Neural progenitor cell (in vitro differentiated cells): ENCODE measurements at regions not wholly inside any gene's neighbourhood (a gene's known extent, or its start where the extent isn't known, plus 50 kb on each side); places are given as distances from the start of the nearest gene placed in this dataset.

Experiments used
- DNase-seq: peaks from one replicate; pipeline ENCODE4 v3.0.0-alpha.2; 2016; ENCODE audit warnings: low spot score
- H2AFZ ChIP-seq: fragments of 200-600 bp; sonication (generic); replicated peaks from 2 replicates; pipeline ENCODE4 v1.6.1; 2016; ENCODE audit warnings: antibody characterized with exemption
- H3F3A ChIP-seq: fragments of 200-600 bp; sonication (generic); 2 replicates; pipeline ENCODE4 v1.6.1; 2016; ENCODE audit warnings: antibody characterized with exemption, low read depth
- H3K27ac ChIP-seq: fragments of 200-600 bp; sonication (generic); 2 replicates; pipeline ENCODE4 v1.5.1; 2016; ENCODE audit warnings: mild to moderate bottlenecking
- H3K27me3 ChIP-seq: fragments of 200-600 bp; sonication (generic); 2 replicates; pipeline ENCODE4 v1.6.1; 2016; ENCODE audit warnings: mild to moderate bottlenecking, moderate library complexity
- H3K36me3 ChIP-seq: fragments of 200-600 bp; sonication (generic); 2 replicates; pipeline ENCODE4 v1.5.1; 2016
- H3K4me1 ChIP-seq: fragments of 200-600 bp; sonication (generic); 2 replicates; pipeline ENCODE4 v1.6.1; 2016; ENCODE audit warnings: mixed run types
- H3K4me2 ChIP-seq: fragments of 200-600 bp; sonication (generic); 2 replicates; pipeline ENCODE4 v1.6.1; 2016
- H3K4me3 ChIP-seq: fragments of 200-600 bp; sonication (generic); 2 replicates; pipeline ENCODE4 v1.5.1; 2016
- H3K79me2 ChIP-seq: fragments of 200-600 bp; sonication (generic); 2 replicates; pipeline ENCODE4 v1.6.1; 2016; ENCODE audit warnings: low read depth
- H3K9ac ChIP-seq: fragments of 200-600 bp; sonication (generic); 2 replicates; pipeline ENCODE4 v1.6.1; 2016
- H3K9me3 ChIP-seq: fragments of 200-600 bp; sonication (generic); 2 replicates; pipeline ENCODE4 v1.5.1; 2016; ENCODE audit warnings: low read depth
- H4K20me1 ChIP-seq: fragments of 200-600 bp; sonication (generic); 2 replicates; pipeline ENCODE4 v1.6.1; 2016; ENCODE audit warnings: low read depth
- H3K27ac Mint-ChIP-seq: 3 replicates; pipeline ENCODE4 v1.8.0; 2021; ENCODE audit warnings: mixed read lengths
- H3K27me3 Mint-ChIP-seq: 2 replicates; pipeline ENCODE4 v1.8.0; 2022; ENCODE audit warnings: low read depth, mild to moderate bottlenecking, inconsistent platforms, moderate library complexity, mixed read lengths; ENCODE audit not compliant: insufficient read depth
- H3K36me3 Mint-ChIP-seq: 3 replicates; pipeline ENCODE4 v1.8.0; 2021; ENCODE audit warnings: mixed read lengths
- H3K4me1 Mint-ChIP-seq: 3 replicates; pipeline ENCODE4 v1.8.0; 2021; ENCODE audit warnings: mixed read lengths
- H3K4me3 Mint-ChIP-seq: 3 replicates; pipeline ENCODE4 v1.8.0; 2021; ENCODE audit warnings: mild to moderate bottlenecking, moderate library complexity, mixed read lengths
- H3K9me3 Mint-ChIP-seq: 3 replicates; pipeline ENCODE4 v1.8.0; 2020; ENCODE audit warnings: mixed read lengths
- EZH2 ChIP-seq: fragments of 200-600 bp; sonication (generic); IDR thresholded peaks from 2 replicates; pipeline ENCODE4 v1.6.1; 2017; ENCODE audit warnings: antibody characterized with exemption, mild to moderate bottlenecking, moderate library complexity
- EZH2phosphoT487 ChIP-seq: fragments of 200-600 bp; sonication (generic); IDR thresholded peaks from 2 replicates; pipeline ENCODE4 v1.6.1; 2017; ENCODE audit warnings: antibody characterized with exemption
- TF ChIP-seq, protein P1 (sequence below): fragments of 200-600 bp; sonication (generic); IDR thresholded peaks from 2 replicates; pipeline ENCODE4 v1.5.1; 2017; ENCODE audit warnings: antibody characterized with exemption, mild to moderate bottlenecking

DNA sequence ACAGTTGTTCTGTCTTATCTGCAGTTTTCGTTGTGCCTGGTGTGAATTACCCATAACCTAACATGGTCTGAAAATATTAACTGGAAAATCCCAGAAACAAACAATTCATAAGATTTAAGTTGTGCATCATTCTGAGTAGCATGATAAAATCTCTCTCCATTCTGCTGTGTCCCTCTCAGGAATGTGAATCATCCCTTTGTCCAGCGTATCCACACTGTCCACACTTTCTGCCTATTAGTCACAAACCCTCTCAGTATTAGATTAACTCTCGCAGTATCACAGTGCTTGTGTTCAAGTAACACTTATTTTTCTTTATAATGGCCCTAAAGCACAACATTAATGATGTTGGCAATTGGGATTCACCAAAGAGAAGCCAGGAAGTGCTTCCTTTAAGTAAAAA is 203.2 kb downstream of the CGGBP1 start:
- Histone ChIP-seq H4K20me1 (no peaks in the 10 kb centered on the region), H3K79me2 (no peaks in the 10 kb centered on the region), H2AFZ (no peak overlapping the region), H3K4me1 (no peaks in the 10 kb centered on the region), H3K9me3 (no peaks in the 10 kb centered on the region), H3K9ac (no peak overlapping the region), H3K4me2 (no peak overlapping the region), H3F3A (no peaks in the 10 kb centered on the region), H3K4me3 (no peak overlapping the region), H3K36me3 (no peaks in the 10 kb centered on the region), H3K27me3 (no peaks in the 10 kb centered on the region), H3K27ac (no peak overlapping the region)
- H3K9me3 Mint-ChIP-seq, result no peaks in the 10 kb centered on the region
- no peaks in the 10 kb centered on the region for H3K27me3 Mint-ChIP-seq
- no peak for DNase-seq
- H3K27ac Mint-ChIP-seq, result no peak overlapping the region
- no peak for TF ChIP-seq EZH2phosphoT487
- TF ChIP-seq EZH2, result no peak
- TF ChIP-seq, protein P1, sequence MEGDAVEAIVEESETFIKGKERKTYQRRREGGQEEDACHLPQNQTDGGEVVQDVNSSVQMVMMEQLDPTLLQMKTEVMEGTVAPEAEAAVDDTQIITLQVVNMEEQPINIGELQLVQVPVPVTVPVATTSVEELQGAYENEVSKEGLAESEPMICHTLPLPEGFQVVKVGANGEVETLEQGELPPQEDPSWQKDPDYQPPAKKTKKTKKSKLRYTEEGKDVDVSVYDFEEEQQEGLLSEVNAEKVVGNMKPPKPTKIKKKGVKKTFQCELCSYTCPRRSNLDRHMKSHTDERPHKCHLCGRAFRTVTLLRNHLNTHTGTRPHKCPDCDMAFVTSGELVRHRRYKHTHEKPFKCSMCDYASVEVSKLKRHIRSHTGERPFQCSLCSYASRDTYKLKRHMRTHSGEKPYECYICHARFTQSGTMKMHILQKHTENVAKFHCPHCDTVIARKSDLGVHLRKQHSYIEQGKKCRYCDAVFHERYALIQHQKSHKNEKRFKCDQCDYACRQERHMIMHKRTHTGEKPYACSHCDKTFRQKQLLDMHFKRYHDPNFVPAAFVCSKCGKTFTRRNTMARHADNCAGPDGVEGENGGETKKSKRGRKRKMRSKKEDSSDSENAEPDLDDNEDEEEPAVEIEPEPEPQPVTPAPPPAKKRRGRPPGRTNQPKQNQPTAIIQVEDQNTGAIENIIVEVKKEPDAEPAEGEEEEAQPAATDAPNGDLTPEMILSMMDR, result no peak
- H3K36me3 Mint-ChIP-seq, result no peaks in the 10 kb centered on the region
- H3K4me1 Mint-ChIP-seq, result peaks cover 4% of the 10 kb centered on the region
- H3K4me3 Mint-ChIP-seq, result no peak overlapping the region

DNA sequence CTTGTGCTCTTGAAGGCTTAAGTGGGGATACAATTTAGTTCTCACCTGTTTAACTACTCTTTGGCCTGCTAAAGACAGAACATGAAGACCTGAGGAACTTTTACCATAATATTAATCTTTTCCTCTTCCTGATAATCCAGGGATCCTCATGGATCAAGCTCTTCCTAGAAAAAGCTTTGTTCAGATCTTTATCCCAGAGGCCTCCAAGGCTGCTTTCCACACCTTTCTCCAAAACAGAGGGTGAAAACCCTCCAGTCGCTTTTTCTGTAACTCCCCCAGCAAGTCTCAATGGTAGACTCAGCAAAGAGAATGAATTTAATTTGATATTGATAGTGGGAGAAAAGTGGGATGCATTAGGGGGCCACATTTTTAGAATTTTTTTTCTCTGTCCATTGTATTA is 203.6 kb downstream of the CGGBP1 start:
- peaks cover 4% of the 10 kb centered on the region for H3K4me1 Mint-ChIP-seq
- Histone ChIP-seq H3K9ac (no peak overlapping the region), H3K4me1 (no peaks in the 10 kb centered on the region), H3K4me2 (no peak overlapping the region), H3K9me3 (no peaks in the 10 kb centered on the region), H3K4me3 (no peak overlapping the region), H3K36me3 (no peaks in the 10 kb centered on the region), H3K79me2 (no peaks in the 10 kb centered on the region), H3F3A (no peaks in the 10 kb centered on the region), H3K27ac (no peak overlapping the region), H2AFZ (peak overlapping the region; percentile 22), H4K20me1 (no peaks in the 10 kb centered on the region), H3K27me3 (no peaks in the 10 kb centered on the region)
- DNase-seq, result no peak
- H3K4me3 Mint-ChIP-seq, result no peak overlapping the region
- TF ChIP-seq EZH2 (no peak), EZH2phosphoT487 (no peak)
- TF ChIP-seq, protein P1, result no peak
- no peaks in the 10 kb centered on the region for H3K9me3 Mint-ChIP-seq
- no peaks in the 10 kb centered on the region for H3K27me3 Mint-ChIP-seq
- no peak overlapping the region for H3K27ac Mint-ChIP-seq
- H3K36me3 Mint-ChIP-seq, result no peaks in the 10 kb centered on the region

DNA sequence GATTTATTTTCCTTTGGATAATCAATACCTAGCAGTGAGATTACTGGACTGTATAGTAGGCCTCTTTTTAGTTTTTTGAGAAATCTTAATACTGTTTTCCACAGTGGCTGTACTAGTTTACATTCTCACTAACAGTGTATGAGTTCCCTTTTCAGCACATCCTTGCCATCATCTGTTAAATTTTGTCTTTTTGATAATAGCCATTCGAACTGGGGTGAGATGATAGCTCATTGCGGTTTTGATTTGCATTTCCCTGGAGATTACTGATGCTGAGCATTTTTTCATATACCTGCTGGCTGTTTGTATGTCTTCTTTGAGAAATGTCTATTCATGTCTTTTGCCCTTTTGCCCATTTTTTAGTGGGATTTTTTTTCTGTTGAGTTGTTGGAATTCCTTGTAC is 210.8 kb downstream of the CGGBP1 start:
- H3K4me2 ChIP-seq, result no peak overlapping the region
- Mint-ChIP-seq H3K36me3 (no peaks in the 10 kb centered on the region), H3K9me3 (no peaks in the 10 kb centered on the region), H3K27me3 (no peaks in the 10 kb centered on the region), H3K4me1 (no peaks in the 10 kb centered on the region), H3K27ac (no peak overlapping the region), H3K4me3 (no peak overlapping the region)
- H2AFZ ChIP-seq, result no peak overlapping the region
- no peaks in the 10 kb centered on the region for H3K79me2 ChIP-seq
- H3K36me3 ChIP-seq, result no peaks in the 10 kb centered on the region
- H3K9me3 ChIP-seq, result no peaks in the 10 kb centered on the region
- no peak for DNase-seq
- H3K4me3 ChIP-seq, result no peak overlapping the region
- H4K20me1 ChIP-seq, result no peaks in the 10 kb centered on the region
- H3K27me3 ChIP-seq, result no peaks in the 10 kb centered on the region
- no peak overlapping the region for H3K27ac ChIP-seq
- no peaks in the 10 kb centered on the region for H3K4me1 ChIP-seq
- no peak for TF ChIP-seq EZH2
- TF ChIP-seq, protein P1, result no peak
- no peak for TF ChIP-seq EZH2phosphoT487
- no peaks in the 10 kb centered on the region for H3F3A ChIP-seq
- no peak overlapping the region for H3K9ac ChIP-seq

DNA sequence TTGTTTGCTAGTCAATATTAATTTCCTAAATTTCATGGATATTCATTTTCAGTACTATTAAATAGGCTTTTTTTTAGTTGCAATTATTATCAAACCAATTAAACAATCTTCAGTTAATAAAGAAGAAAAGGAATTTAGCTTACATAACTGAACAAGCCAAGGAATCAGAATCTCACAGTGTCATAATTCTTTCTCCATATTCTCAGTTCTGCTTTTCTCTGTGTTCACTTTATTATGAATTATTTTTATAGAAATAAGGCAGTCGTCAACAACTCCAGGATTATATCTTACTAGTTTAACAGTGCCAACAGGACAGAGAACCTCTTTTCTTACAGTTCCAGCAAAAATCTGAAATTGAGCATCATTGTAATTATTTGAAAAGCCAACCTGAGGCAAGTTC is 221.7 kb downstream of the CGGBP1 start:
- Histone ChIP-seq H2AFZ (no peak overlapping the region), H3K79me2 (no peaks in the 10 kb centered on the region), H3K4me3 (no peak overlapping the region), H3F3A (no peaks in the 10 kb centered on the region), H3K36me3 (no peaks in the 10 kb centered on the region), H3K4me1 (no peaks in the 10 kb centered on the region), H4K20me1 (no peaks in the 10 kb centered on the region), H3K27me3 (no peaks in the 10 kb centered on the region), H3K9me3 (no peaks in the 10 kb centered on the region), H3K27ac (no peak overlapping the region), H3K9ac (no peak overlapping the region), H3K4me2 (no peak overlapping the region)
- H3K4me1 Mint-ChIP-seq, result no peaks in the 10 kb centered on the region
- H3K27ac Mint-ChIP-seq, result no peak overlapping the region
- TF ChIP-seq EZH2phosphoT487 (no peak), EZH2 (no peak)
- TF ChIP-seq, protein P1, result no peak
- H3K36me3 Mint-ChIP-seq, result no peaks in the 10 kb centered on the region
- H3K27me3 Mint-ChIP-seq, result no peaks in the 10 kb centered on the region
- no peak for DNase-seq
- H3K9me3 Mint-ChIP-seq, result peaks cover 4% of the 10 kb centered on the region
- H3K4me3 Mint-ChIP-seq, result no peak overlapping the region
